ENCODE measurements at regions not wholly inside any gene's neighbourhood (a gene's known extent, or its start where the extent isn't known, plus 50 kb on each side); places are given as distances from the start of the nearest gene placed in this dataset.

GRCh38 chr2:7516484-7517063 is 599.4 kb downstream of the RNF144A start:
- DNase-seq = no peak
- no peaks in the 10 kb centered on the region for H3K36me3 ChIP-seq (replicated peaks; ENCODE audit: control insufficient read depth, insufficient read depth, low read length)
- H3K27me3 ChIP-seq (ENCODE audit: control insufficient read depth, insufficient read depth, low read length) = no peaks in the 10 kb centered on the region
- no peak overlapping the region for H3K4me3 ChIP-seq (ENCODE audit: insufficient read depth, low read depth, low read length)

DNA sequence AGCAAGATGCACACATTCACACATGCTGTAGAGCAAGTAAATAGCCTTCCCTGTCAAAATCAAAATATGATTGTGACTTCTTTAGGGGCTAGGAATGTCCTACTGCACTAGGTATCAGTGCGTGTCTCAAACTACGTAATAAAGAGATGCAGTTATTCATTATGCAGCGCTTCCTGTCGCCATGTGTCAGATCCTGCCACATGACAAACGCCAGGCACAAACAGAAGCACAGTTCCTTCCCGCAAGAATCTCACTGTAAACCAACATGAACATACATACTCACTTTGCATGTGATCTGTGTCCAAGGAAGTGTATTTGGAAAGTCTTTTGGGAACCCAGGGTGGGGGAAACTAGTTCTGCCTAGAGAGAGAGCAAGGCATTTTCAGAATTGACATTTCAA is 599.9 kb downstream of the RNF144A start:
- DNase-seq = no peak
- Histone ChIP-seq H3K27me3 (ENCODE audit: control insufficient read depth, insufficient read depth, low read length) (no peaks in the 10 kb centered on the region), H3K36me3 (replicated peaks; ENCODE audit: control insufficient read depth, insufficient read depth, low read length) (no peaks in the 10 kb centered on the region), H3K4me3 (ENCODE audit: insufficient read depth, low read depth, low read length) (no peak overlapping the region)

DNA sequence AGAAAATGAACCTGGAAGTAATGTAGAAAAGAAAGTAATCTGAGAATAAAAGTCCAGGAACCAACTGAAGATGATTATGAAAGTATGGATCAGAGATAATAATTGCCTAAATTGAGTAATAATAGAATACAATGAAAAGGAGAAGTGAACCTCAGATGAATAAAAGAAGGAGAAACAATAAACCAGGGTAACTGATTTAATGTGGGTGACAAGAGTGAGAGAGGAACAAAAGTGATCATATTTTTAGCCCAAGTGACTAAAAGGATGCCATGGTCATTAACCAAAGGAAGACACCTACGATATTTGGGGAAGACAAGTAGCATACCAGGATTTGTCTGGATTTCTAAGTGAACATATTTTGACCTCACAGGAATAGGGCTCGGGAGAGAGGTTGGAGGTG is 600.6 kb downstream of the RNF144A start:
- Histone ChIP-seq H3K4me3 (ENCODE audit: insufficient read depth, low read depth, low read length) (no peak overlapping the region), H3K27me3 (ENCODE audit: control insufficient read depth, insufficient read depth, low read length) (no peaks in the 10 kb centered on the region), H3K36me3 (replicated peaks; ENCODE audit: control insufficient read depth, insufficient read depth, low read length) (no peaks in the 10 kb centered on the region)
- DNase-seq = no peak

DNA sequence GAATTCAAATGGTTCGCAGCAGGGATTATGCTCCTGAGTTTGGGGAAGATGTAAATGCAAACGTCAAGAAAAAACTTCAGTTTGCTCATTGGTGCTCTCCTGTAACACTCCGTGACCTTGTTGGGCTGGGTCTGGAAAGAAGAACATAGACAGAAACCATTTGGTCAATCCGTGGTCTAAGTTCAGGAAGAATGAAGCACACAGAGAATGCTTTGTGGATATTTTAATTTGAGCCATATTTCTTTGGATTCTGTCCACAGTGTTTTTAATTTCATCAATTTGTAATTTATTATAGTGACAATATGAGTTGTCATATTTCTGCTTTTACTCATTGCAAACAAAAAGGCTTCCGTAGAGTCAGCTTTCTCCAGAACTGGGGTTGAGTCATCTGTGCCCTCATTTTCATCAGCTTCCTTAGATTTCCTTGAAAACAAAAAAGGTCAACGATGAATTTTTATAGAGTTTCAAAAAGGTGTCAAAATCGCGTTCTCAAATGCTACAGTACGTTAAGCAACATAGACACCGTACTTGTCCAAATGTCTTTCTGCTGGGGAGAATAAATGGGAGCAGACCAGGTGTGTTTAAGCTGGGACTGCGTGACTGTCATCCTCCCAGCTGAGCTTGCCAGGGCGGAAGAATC is 606.4 kb downstream of the RNF144A start:
- Histone ChIP-seq H3K36me3 (replicated peaks; ENCODE audit: control insufficient read depth, insufficient read depth, low read length) (no peaks in the 10 kb centered on the region), H3K27me3 (ENCODE audit: control insufficient read depth, insufficient read depth, low read length) (no peaks in the 10 kb centered on the region), H3K4me3 (ENCODE audit: insufficient read depth, low read depth, low read length) (no peak overlapping the region)
- DNase-seq = no peak

GRCh38 chr2:7524195-7524594 is 607.0 kb downstream of the RNF144A start:
- no peak for DNase-seq
- H3K4me3 ChIP-seq (ENCODE audit: insufficient read depth, low read depth, low read length) = no peak overlapping the region
- no peaks in the 10 kb centered on the region for H3K27me3 ChIP-seq (ENCODE audit: control insufficient read depth, insufficient read depth, low read length)

GRCh38 chr2:7525746-7526145 is 608.5 kb downstream of the RNF144A start:
- no peaks in the 10 kb centered on the region for H3K27me3 ChIP-seq (ENCODE audit: control insufficient read depth, insufficient read depth, low read length)
- H3K36me3 ChIP-seq (replicated peaks; ENCODE audit: control insufficient read depth, insufficient read depth, low read length) = no peaks in the 10 kb centered on the region
- H3K4me3 ChIP-seq (ENCODE audit: insufficient read depth, low read depth, low read length) = no peak overlapping the region
- no peak for DNase-seq

More at GRCh38 chr2:7524195-7524594, 607.0 kb downstream of the RNF144A start:
- H3K36me3 ChIP-seq (replicated peaks; ENCODE audit: control insufficient read depth, insufficient read depth, low read length) = no peaks in the 10 kb centered on the region

DNA sequence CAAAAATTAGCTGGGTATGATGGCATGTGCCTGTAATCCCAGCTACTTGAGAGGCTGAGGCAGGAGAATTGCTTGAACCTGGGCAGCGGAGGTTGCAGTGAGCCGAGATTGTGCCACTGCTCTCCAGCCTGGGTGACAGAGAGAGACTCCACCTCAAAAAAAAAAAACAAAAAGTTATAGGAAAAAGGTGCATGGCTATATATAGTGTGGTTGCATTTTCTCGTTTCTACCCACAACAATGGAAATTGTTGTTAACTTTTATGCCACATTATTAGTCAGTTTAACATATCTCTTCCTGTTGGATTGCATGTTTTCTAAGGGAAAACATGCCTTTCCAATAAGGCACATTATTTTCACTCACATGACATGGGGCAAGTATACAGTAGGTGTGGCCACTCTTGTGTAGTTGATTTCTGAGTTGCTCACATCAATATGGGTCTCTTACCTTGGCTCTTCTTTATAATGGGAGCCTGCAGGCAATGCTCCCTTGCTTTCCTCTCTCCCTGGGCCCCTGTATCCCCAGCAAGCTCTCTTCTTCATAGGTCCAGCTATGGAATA is 610.0 kb downstream of the RNF144A start:
- DNase-seq = no peak
- no peak overlapping the region for H3K4me3 ChIP-seq (ENCODE audit: insufficient read depth, low read depth, low read length)
- no peaks in the 10 kb centered on the region for H3K36me3 ChIP-seq (replicated peaks; ENCODE audit: control insufficient read depth, insufficient read depth, low read length)
- no peaks in the 10 kb centered on the region for H3K27me3 ChIP-seq (ENCODE audit: control insufficient read depth, insufficient read depth, low read length)

DNA sequence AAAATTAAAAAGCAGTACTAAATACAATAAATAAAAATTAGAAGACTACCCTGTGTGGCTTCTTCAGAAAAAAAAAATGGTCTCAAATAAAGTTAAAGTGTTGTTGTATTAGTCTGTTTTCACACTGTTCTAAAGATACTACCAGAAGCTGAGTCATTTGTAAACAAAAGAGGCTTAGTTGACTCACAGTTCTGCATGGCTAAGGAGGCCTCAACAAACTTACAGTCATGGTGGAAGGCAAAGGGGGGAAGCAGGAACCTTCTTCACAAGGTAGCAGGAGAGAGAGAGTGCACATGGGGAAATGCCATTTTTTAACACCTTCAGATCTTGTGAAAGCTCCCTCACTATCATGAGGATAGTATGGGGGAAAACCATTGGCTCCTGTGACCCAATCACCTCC is 612.8 kb downstream of the RNF144A start:
- Histone ChIP-seq H3K4me3 (ENCODE audit: insufficient read depth, low read depth, low read length) (no peak overlapping the region), H3K27me3 (ENCODE audit: control insufficient read depth, insufficient read depth, low read length) (no peaks in the 10 kb centered on the region)
- DNase-seq = no peak

GRCh38 chr2:7539077-7539476 is 621.9 kb downstream of the RNF144A start:
- Histone ChIP-seq H3K4me3 (ENCODE audit: insufficient read depth, low read depth, low read length) (no peak overlapping the region), H3K36me3 (replicated peaks; ENCODE audit: control insufficient read depth, insufficient read depth, low read length) (no peaks in the 10 kb centered on the region), H3K27me3 (ENCODE audit: control insufficient read depth, insufficient read depth, low read length) (no peaks in the 10 kb centered on the region)
- no peak for DNase-seq

More for the DNA sequence above, 612.8 kb downstream of the RNF144A start:
- no peaks in the 10 kb centered on the region for H3K36me3 ChIP-seq (replicated peaks; ENCODE audit: control insufficient read depth, insufficient read depth, low read length)

DNA sequence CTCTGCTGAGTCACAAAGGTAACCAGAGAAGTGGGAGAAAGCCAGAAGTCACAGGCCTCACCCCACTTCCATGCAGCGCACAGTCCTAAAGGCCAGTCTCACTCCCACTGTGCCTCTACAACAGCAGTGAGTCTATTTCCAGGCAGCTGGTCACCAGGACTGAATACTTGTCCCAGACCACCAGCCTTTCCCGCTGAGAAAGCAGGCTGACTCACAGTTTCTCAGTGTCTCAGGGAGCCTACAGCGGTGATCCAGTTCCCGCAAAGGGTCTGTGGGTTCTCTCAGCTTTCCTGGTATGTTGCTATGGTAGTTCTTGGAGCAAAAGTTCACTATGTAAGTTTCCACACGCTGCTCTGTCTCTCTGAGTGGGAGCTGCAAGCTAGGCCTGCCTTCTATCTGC is 622.5 kb downstream of the RNF144A start:
- no peak overlapping the region for H3K4me3 ChIP-seq (ENCODE audit: insufficient read depth, low read depth, low read length)
- DNase-seq = no peak
- H3K27me3 ChIP-seq (ENCODE audit: control insufficient read depth, insufficient read depth, low read length) = no peaks in the 10 kb centered on the region
- no peaks in the 10 kb centered on the region for H3K36me3 ChIP-seq (replicated peaks; ENCODE audit: control insufficient read depth, insufficient read depth, low read length)

DNA sequence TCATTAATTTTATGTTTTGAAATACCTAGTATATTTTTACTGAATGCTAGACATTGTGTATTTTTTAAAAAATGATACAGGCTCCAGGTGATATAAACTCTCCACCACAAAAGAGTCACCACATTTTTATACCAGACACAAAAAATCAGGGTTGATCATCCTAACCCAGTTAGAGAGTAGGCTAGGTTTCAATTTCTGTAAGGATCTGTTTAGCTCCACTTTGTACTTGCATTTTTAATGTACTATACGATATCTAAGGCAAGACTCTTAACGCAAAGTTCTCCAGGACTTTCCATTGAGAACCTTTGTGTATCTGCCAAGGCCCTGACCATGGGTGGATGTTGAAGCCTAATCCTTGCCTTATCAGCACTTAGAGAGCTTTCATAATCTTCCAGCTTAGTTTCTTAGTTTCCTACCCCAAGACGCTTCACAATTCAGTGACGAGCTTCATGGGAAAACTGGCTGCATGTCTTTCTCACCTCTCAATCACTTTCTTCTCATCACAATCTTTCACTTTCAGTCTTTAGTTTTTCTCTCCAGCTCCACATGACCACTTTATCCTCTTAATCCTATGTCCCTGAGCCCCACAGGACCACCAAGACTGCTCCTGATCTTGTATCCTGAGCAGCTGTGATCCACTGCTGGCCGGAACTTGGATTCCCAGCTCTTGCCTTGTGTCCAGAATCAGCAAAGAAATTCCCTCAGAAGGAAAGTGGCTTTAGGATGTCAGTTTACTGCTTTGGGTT is 635.8 kb downstream of the RNF144A start:
- Histone ChIP-seq H3K27me3 (ENCODE audit: control insufficient read depth, insufficient read depth, low read length) (no peaks in the 10 kb centered on the region), H3K36me3 (replicated peaks; ENCODE audit: control insufficient read depth, insufficient read depth, low read length) (no peaks in the 10 kb centered on the region), H3K4me3 (ENCODE audit: insufficient read depth, low read depth, low read length) (no peak overlapping the region)
- DNase-seq = no peak

DNA sequence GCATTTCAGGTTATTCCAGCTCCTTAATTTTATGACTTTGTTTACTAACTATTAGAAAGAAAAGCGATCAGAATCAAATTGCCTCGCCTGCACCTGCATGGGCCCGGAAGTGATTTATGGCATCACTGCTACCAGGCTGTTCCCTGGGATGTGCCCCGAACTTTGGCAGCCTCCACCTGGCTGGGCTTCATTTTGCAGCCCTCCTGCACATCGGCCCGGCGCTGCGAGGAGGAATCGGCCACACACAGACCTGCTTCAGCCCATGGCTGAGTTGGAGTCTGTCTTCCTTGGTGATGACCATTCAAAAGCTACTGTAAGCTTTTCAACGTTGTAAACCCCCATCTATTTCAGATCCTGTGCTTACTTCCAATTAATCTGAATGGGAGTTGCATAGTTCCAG is 638.0 kb downstream of the RNF144A start:
- no peak overlapping the region for H3K4me3 ChIP-seq (ENCODE audit: insufficient read depth, low read depth, low read length)
- DNase-seq = no peak
- H3K36me3 ChIP-seq (replicated peaks; ENCODE audit: control insufficient read depth, insufficient read depth, low read length) = no peaks in the 10 kb centered on the region
- no peaks in the 10 kb centered on the region for H3K27me3 ChIP-seq (ENCODE audit: control insufficient read depth, insufficient read depth, low read length)

DNA sequence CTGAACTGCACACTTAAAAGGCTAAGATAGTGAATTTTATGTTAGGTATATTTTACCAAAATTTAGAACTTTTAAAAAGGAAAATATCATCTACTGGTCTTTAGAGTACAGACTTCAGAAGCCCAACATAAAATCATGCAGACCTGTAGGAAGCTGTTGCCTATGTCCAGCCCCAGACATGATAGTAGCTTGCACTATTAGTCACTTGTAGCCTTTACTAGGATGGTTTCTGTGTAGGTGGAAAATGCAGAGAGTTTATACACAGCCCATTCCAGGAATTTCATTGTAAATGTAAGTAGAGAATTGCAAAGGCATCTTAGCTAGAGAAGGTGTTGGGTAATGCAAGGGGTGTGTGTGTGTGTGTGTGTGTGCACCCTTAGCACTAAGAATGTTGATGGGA is 640.2 kb downstream of the RNF144A start:
- no peaks in the 10 kb centered on the region for H3K36me3 ChIP-seq (replicated peaks; ENCODE audit: control insufficient read depth, insufficient read depth, low read length)
- no peak overlapping the region for H3K4me3 ChIP-seq (ENCODE audit: insufficient read depth, low read depth, low read length)
- no peak for DNase-seq
- H3K27me3 ChIP-seq (ENCODE audit: control insufficient read depth, insufficient read depth, low read length) = no peaks in the 10 kb centered on the region

DNA sequence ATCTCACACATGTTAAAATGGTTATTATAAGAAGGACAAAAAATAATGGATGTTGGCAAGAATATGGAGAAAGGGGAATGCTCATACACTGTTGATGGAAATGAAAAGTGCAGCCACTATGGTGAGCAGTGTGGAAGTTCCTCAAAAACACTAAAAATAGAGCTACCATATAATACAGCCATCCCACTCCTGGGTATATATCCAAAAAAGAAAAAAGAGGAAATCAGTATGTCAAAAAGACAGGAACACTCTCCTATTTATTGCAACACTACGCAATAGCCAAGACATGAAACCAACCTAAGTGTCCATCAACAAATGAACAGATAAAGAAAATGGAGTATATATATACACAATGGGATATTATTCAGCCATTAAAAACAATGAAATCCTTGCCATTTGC is 642.6 kb downstream of the RNF144A start:
- DNase-seq = no peak
- no peaks in the 10 kb centered on the region for H3K27me3 ChIP-seq (ENCODE audit: control insufficient read depth, insufficient read depth, low read length)
- H3K4me3 ChIP-seq (ENCODE audit: insufficient read depth, low read depth, low read length) = no peak overlapping the region
- no peaks in the 10 kb centered on the region for H3K36me3 ChIP-seq (replicated peaks; ENCODE audit: control insufficient read depth, insufficient read depth, low read length)

DNA sequence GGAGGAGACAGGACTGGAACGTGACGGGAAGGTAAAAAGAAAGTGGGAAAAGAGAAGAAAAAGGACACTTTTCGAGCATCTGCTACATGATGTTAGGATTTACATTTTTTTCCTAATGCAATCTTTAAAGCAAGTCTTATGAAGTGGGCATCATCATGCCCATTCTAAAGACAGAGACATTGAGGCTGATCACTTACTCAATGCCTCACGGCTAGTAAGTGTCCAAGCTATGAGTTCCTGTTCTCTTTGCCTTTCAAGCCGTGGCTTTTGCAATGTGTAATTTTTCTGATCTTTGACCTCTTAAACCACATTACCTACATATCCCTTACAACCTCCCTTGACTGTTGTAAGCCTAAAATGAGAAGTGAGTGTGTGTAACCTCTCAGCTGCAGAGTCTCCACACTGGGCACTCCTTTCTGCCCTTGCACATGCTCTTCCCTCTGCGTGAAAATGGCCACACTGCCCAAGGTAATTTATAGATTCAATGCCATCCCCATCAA is 649.2 kb downstream of the RNF144A start:
- Histone ChIP-seq H3K27me3 (ENCODE audit: control insufficient read depth, insufficient read depth, low read length) (no peaks in the 10 kb centered on the region), H3K4me3 (ENCODE audit: insufficient read depth, low read depth, low read length) (no peak overlapping the region), H3K36me3 (replicated peaks; ENCODE audit: control insufficient read depth, insufficient read depth, low read length) (no peaks in the 10 kb centered on the region)
- DNase-seq = no peak
